ENCODE measurements at regions not wholly inside any gene's neighbourhood (a gene's known extent, or its start where the extent isn't known, plus 50 kb on each side); places are given as distances from the start of the nearest gene placed in this dataset.
"Not testable (repeated sequence)": the region's sequence is repeated elsewhere in the genome, so short reads cannot be mapped to it uniquely, and the experiment has no call there.

GRCh38 chr3:178304758-178305467 is 231.3 kb upstream of the KCNMB2 start:
- DNase-seq, result no peak

GRCh38 chr3:178306432-178307115 is 229.7 kb upstream of the KCNMB2 start:
- DNase-seq, result no peak

GRCh38 chr3:178308771-178309170 is 227.5 kb upstream of the KCNMB2 start:
- no peak for DNase-seq

GRCh38 chr3:178310949-178311348 is 225.3 kb upstream of the KCNMB2 start:
- DNase-seq, result no peak

GRCh38 chr3:178313716-178314115 is 222.5 kb upstream of the KCNMB2 start:
- no peak for DNase-seq

- no peak for DNase-seq
Observed at GRCh38 chr3:178318340-178318739, 217.9 kb upstream of the KCNMB2 start.

- DNase-seq, result no peak
Observed at GRCh38 chr3:178318941-178319816, 217.1 kb upstream of the KCNMB2 start.

- DNase-seq, result peak; percentile 77
Observed at GRCh38 chr3:178320456-178321351, 215.5 kb upstream of the KCNMB2 start.

- no peak for DNase-seq
Observed at GRCh38 chr3:178324356-178324755, 211.9 kb upstream of the KCNMB2 start.

- no peak for DNase-seq
Observed at GRCh38 chr3:178325330-178325729, 210.9 kb upstream of the KCNMB2 start.

GRCh38 chr3:178329936-178330335 is 206.3 kb upstream of the KCNMB2 start:
- DNase-seq, result no peak

- no peak for DNase-seq
Observed at GRCh38 chr3:178334239-178334638, 202.0 kb upstream of the KCNMB2 start.

- DNase-seq, result no peak
Observed at GRCh38 chr3:178336336-178336735, 199.9 kb upstream of the KCNMB2 start.

GRCh38 chr3:178340506-178340905 is 195.7 kb upstream of the KCNMB2 start:
- DNase-seq, result no peak

GRCh38 chr3:178341636-178342035 is 194.6 kb upstream of the KCNMB2 start:
- no peak for DNase-seq

- DNase-seq, result no peak
Observed at GRCh38 chr3:178342111-178342510, 194.1 kb upstream of the KCNMB2 start.

- DNase-seq, result no peak
Observed at GRCh38 chr3:178343433-178344038, 192.7 kb upstream of the KCNMB2 start.

- DNase-seq, result no peak
Observed at GRCh38 chr3:178345944-178346343, 190.3 kb upstream of the KCNMB2 start.

- not testable (repeated sequence) for DNase-seq
Observed at GRCh38 chr3:178348561-178349217, 187.5 kb upstream of the KCNMB2 start.

GRCh38 chr3:178349218-178349596 is 187.0 kb upstream of the KCNMB2 start:
- DNase-seq, result not testable (repeated sequence)

GRCh38 chr3:178350763-178351162 is 185.5 kb upstream of the KCNMB2 start:
- no peak for DNase-seq
